ENCODE measurements at regions not wholly inside any gene's neighbourhood (a gene's known extent, or its start where the extent isn't known, plus 50 kb on each side); places are given as distances from the start of the nearest gene placed in this dataset.

GRCh38 chr15:35308802-35309201 is 223.7 kb upstream of the NANOGP8 start:
- no peak for TF ChIP-seq CTCF (IDR thresholded peaks at IDR 0.05; ENCODE audit: poor library complexity)
- no peak for TF ChIP-seq EZH2 (IDR thresholded peaks at IDR 0.05; ENCODE audit: borderline replicate concordance)
